Upper lobe of left lung (tissue), 4 donors: ENCODE measurements at regions not wholly inside any gene's neighbourhood (a gene's known extent, or its start where the extent isn't known, plus 50 kb on each side); places are given as distances from the start of the nearest gene placed in this dataset.

Experiments used
- CTCF ChIP-seq, 6 experiments: fragments of 450-650 bp in 4 of 6; fragments of 200-600 bp in 2 of 6; sonication (generic) in 2 of 6; IDR thresholded peaks; one replicate each; pipeline ENCODE4 v1.5.1; 2016 to 2019; ENCODE audit warnings: antibody characterized with exemption in 6 of 6
- POLR2A ChIP-seq, 4 donors: fragments of 450-650 bp; IDR thresholded peaks; one replicate each; pipeline ENCODE4 v1.5.1; 2016 to 2017; ENCODE audit warnings: antibody characterized with exemption in 4 of 4, mild to moderate bottlenecking in 2 of 4
- POLR2AphosphoS5 ChIP-seq, 2 donors: sonication (generic); formaldehyde crosslinking; IDR thresholded peaks; one replicate each; pipeline ENCODE4 v1.5.1; 2017; ENCODE audit warnings: antibody characterized with exemption in 2 of 2

- no peak for TF ChIP-seq CTCF (IDR thresholded peaks at IDR 0.05)
- TF ChIP-seq POLR2A (IDR thresholded peaks at IDR 0.05), result no peak
- TF ChIP-seq POLR2AphosphoS5 (IDR thresholded peaks at IDR 0.05), result no peak
Measured at GRCh38 chr5:124839371-124839998, 93.0 kb upstream of the ZNF608 start.
